Cardiac muscle cell (in vitro differentiated cells and primary cell): ENCODE measurements at regions not wholly inside any gene's neighbourhood (a gene's known extent, or its start where the extent isn't known, plus 50 kb on each side); places are given as distances from the start of the nearest gene placed in this dataset.

Experiments used
- DNase-seq, 2 donors: peaks; one replicate each; pipeline versions ENCODE4 v3.0.0 to v3.0.0-alpha.2; 2010 to 2017; ENCODE audit warnings: low read depth in 1 of 2, low spot score in 1 of 2
- H3K27ac ChIP-seq: fragments of 200-600 bp; sonication (generic); 2 replicates; pipeline ENCODE4 v1.5.1; 2016
- H3K27me3 ChIP-seq: fragments of 200-600 bp; sonication (generic); 2 replicates; pipeline ENCODE4 v1.6.0; 2016; ENCODE audit warnings: control low read depth
- H3K36me3 ChIP-seq: fragments of 200-600 bp; sonication (generic); 2 replicates; pipeline ENCODE4 v1.5.1; 2016; ENCODE audit warnings: control low read depth
- H3K4me1 ChIP-seq: fragments of 200-600 bp; sonication (generic); 2 replicates; pipeline ENCODE4 v1.8.1; 2017; ENCODE audit warnings: low read depth, mild to moderate bottlenecking, mixed run types
- H3K4me3 ChIP-seq: fragments of 200-600 bp; sonication (generic); 2 replicates; pipeline ENCODE4 v1.5.1; 2016; ENCODE audit warnings: mild to moderate bottlenecking
- H3K9me3 ChIP-seq: fragments of 200-600 bp; sonication (generic); 2 replicates; pipeline ENCODE4 v1.5.1; 2017; ENCODE audit warnings: low read depth, mild to moderate bottlenecking, control low read depth
- CTCF ChIP-seq: IDR thresholded peaks from 2 replicates; pipeline ENCODE4 v1.5.1; 2012; ENCODE audit warnings: low read depth, mild to moderate bottlenecking, low read length

- DNase-seq, result no peak
- Histone ChIP-seq H3K27me3 (no peaks in the 10 kb centered on the region), H3K4me1 (no peaks in the 10 kb centered on the region), H3K36me3 (no peaks in the 10 kb centered on the region), H3K4me3 (no peak overlapping the region), H3K9me3 (no peaks in the 10 kb centered on the region), H3K27ac (no peak overlapping the region)
- TF ChIP-seq CTCF, result no peak
These were observed 85.4 kb downstream of the CH25H start for GRCh38 chr10:89121764-89122020.

DNA sequence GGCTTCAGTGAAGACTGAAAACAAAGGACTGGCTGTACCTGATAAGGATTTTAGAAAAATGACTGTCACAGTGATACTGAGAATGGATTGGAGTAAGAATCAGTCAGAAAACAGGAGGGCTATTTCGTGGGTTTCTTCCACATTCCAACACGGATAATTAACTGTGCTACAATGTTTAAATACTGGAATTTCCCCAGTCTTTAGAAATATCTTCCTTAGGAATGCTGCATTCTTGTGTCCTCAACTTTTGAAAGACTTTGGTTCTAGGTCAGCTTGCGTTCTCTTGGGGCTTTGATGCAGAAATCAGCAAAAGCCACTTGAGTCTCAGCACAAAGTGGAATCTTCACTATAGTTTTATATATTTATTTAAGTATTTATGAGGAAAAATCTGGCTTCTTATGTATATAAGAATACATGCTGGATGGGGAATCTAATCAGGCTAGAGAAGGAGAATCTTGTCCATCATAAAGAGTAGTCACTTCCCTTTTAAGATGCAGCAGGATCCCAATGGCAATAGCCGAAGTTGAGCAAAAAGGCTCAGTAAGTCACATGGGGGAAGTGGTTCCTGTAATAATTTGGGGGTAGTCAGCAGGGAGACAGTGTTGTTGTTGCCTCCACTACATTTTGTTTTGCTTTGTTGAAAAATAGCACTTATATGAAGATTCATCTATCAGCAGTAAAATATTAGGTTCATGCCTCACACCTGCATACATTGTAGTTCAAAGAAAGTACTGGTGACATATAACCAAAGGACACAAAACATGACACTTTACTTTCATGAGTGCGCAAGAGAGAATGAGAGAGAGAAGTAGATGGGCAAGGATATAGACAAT lies 86.0 kb downstream of the CH25H start:
- no peaks in the 10 kb centered on the region for H3K4me1 ChIP-seq
- H3K36me3 ChIP-seq, result no peaks in the 10 kb centered on the region
- H3K27me3 ChIP-seq, result no peaks in the 10 kb centered on the region
- H3K4me3 ChIP-seq, result no peak overlapping the region
- peak in 1 of 2 donors; percentile 31 for DNase-seq
- no peaks in the 10 kb centered on the region for H3K9me3 ChIP-seq
- H3K27ac ChIP-seq, result no peak overlapping the region
- TF ChIP-seq CTCF, result no peak

- no peaks in the 10 kb centered on the region for H3K36me3 ChIP-seq
- H3K4me1 ChIP-seq, result no peaks in the 10 kb centered on the region
- H3K27me3 ChIP-seq, result no peaks in the 10 kb centered on the region
- TF ChIP-seq CTCF, result no peak
- no peak for DNase-seq
- no peaks in the 10 kb centered on the region for H3K9me3 ChIP-seq
- no peak overlapping the region for H3K27ac ChIP-seq
- H3K4me3 ChIP-seq, result no peak overlapping the region
These were observed 87.5 kb downstream of the CH25H start for GRCh38 chr10:89119651-89120050.

DNA sequence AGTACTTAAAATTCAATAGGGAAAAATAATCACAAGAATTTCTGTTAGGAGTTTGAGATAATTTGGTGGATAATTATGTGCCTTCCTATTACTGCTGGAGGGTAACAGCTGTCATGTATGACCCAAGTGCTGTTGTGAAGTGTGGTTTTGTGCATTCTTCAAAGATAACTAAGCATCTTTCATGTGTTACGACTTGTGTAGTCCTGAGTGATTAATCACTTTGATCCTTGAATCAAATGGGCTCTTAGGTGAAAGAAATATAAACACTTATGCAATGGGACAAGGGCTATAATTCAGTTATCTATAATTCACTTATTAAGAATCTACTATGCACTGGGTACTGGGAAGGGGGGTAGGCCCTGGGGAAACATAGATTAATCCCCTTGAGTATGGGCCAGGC lies 89.0 kb downstream of the CH25H start:
- TF ChIP-seq CTCF, result no peak
- Histone ChIP-seq H3K4me1 (no peaks in the 10 kb centered on the region), H3K27ac (no peak overlapping the region), H3K27me3 (no peaks in the 10 kb centered on the region), H3K4me3 (no peak overlapping the region), H3K9me3 (no peaks in the 10 kb centered on the region), H3K36me3 (no peaks in the 10 kb centered on the region)
- peak in 1 of 2 donors; percentile 35 for DNase-seq

DNA sequence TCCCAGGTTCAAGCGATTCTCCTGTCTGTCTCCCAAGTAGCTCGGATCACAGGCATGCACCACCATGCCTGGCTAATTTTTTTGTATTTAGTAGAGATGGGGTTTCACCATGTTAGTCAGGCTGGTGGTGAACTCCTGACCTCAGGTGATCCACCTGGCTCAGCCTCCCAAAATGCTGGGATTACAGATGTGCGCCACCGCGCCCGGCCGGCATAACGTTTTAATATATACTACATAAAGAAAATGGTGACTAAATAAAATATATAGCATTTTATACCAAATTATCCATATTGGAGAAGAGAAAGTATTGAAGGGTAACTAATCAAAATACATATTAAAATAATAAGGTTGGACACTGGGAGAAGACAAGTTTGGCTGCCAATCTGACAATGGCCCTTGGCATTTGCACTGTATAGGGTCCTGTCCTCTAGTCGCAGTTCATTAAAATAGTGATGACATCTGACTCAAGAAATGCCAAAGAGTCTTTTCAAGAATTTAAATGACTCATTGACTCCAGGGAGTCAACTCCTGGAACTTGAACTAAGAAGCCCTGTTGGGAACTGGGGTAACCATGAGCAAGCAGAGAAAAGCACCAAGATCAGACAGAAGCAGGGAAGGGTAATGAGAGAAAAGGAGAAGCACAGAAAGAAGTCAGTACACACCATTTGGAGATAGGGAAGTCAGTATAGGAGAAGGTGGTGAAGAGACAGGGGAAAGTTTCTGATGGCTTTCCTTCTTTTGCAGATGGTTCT lies 91.1 kb downstream of the CH25H start:
- Histone ChIP-seq H3K36me3 (no peaks in the 10 kb centered on the region), H3K27me3 (no peaks in the 10 kb centered on the region), H3K9me3 (no peaks in the 10 kb centered on the region), H3K27ac (no peak overlapping the region), H3K4me1 (no peaks in the 10 kb centered on the region), H3K4me3 (no peak overlapping the region)
- no peak for TF ChIP-seq CTCF
- peak in 1 of 2 donors; percentile 64 for DNase-seq
